ENCODE measurements at regions not wholly inside any gene's neighbourhood (a gene's known extent, or its start where the extent isn't known, plus 50 kb on each side); places are given as distances from the start of the nearest gene placed in this dataset.
"Not testable (repeated sequence)": the region's sequence is repeated elsewhere in the genome, so short reads cannot be mapped to it uniquely, and the experiment has no call there.

DNA sequence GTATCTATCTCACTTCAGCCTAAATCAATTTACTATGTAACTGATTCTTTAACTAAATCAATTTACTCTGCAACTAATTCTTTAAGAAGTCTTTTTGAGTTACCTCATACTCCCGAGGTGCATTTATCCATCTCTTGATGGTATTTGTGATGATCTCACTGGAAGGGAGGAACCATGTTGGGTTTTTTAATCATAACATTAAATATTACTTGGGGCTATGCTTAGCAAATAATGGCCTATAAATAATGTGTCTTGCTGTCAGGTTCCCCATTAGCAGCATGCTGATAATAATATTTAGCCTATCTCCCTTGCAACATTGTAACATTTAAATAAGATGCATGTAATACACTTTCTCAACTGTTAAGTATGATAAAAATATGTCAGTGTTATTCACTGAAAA is 411.3 kb downstream of the SLITRK1 start:
- DNase-seq (ENCODE audit: low read depth), result no peak

DNA sequence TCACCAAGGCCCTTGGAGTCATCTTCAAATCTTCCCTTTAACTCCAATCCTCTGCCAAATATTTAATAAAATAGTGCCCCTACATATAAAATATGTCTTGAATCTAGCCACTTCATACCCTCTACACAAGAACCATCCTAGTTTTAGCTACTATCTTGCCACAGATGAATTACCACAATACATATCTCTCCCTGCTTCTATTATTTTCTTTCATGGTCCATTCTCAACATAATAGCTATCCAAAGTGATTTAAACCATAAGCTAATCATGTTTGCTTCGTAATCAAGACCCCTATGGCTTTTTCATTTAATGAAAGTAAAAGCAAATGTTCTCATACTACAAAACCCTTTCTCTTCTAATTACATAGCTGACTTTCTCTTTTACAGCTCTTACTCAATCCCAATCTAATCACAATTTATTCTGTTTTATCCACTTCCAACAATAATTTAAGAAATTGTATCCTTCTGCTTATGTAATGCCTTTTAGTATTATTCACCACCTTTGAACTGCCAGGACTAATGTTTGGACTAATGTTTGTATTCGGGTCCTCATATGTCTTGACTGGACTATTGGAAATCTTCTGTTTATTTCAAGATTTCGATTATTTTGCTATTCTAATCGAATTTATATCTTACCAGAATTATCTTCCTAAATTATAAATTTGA is 412.0 kb downstream of the SLITRK1 start:
- DNase-seq (ENCODE audit: low read depth), result no peak

DNA sequence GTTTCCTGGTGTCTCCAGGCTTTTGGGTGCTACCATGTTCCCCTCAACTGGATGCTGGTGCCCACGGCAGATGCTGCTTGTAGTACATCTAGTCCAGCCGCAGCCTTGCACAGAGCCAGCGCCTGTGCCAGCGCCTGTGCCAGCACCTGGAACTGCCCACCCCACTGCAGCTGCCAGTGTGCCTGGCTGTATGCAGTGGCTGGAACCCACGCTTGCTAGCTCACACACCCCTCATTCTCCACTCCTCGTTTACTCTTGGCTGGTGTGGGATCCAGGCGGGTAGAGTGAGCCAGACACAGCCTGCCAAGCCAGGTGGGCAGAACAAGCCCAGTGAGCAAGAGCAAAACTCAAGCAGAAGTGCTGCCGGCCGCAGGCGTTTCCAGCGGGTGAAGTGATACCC is 428.6 kb downstream of the SLITRK1 start:
- no peak for DNase-seq (ENCODE audit: low read depth)

DNA sequence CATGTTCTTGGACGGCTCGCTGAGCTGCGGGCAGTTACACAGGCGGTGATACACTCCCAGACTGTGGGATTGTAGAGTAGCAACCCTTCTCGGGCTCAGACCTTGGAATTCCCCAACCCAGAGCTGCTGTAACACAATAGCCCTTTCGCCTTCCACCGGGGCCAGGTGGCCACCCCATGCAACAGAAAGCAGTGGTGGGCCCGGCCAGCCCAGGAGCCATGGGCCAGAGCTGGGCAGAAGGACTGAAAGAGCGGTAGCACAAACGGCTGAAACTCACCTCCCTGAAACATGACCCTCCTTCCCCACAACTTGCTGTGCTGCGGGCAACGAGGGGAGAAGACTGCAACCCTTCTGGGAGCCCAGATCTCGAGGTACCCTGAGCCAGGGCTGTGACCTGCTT is 429.0 kb downstream of the SLITRK1 start:
- no peak for DNase-seq (ENCODE audit: low read depth)

DNA sequence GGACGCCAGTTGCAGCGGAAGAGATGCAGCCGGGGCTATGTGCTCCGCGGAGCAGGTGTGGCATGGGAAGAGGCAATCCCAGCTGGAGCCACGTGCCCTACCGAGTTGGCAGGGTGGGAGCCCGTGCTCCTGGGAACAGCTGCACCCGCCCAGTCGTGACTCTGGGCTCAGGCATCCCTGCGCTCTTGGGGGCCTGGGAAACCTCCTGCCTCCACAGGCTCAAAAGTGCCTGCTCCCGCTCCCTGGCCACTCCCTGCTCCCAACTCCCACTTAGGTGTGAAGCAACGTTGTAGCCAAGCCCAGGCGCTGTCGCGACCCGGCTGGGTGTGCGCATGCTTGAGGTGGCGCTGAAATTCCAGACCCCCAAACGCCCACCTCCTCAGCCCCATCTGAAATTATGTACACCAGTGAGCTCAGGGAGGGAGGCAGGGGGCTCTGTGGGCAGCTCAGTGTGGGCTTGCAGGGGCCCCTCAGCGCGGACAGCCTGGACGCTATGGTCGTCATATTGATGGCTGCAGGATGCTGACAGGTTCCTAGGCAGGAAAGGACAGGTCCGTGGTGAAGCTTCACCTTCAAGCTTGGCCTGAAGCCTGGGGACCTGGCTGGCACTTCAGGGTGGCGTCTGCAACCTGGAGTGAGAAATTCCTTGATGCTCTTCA is 429.9 kb downstream of the SLITRK1 start:
- no peak for DNase-seq (ENCODE audit: low read depth)

DNA sequence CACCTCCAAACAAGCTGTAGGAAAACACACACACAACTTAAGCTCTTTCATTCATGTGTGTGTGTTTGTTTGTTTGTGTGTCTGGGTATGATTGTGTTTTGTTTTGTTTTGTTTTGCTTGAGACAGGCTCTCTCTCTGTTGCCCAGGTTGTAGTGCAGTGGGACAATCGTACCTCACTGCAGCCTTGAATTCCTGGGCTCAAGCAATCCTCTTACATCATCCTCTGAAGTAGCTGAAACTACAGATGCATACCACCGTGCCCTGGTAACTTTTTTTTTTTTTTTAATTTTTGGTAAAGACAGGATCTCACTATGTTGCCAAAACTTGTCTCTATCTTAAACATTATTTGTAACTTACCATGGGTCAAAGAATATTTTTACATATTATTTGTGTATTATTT is 431.7 kb downstream of the SLITRK1 start:
- DNase-seq (ENCODE audit: low read depth), result no peak

DNA sequence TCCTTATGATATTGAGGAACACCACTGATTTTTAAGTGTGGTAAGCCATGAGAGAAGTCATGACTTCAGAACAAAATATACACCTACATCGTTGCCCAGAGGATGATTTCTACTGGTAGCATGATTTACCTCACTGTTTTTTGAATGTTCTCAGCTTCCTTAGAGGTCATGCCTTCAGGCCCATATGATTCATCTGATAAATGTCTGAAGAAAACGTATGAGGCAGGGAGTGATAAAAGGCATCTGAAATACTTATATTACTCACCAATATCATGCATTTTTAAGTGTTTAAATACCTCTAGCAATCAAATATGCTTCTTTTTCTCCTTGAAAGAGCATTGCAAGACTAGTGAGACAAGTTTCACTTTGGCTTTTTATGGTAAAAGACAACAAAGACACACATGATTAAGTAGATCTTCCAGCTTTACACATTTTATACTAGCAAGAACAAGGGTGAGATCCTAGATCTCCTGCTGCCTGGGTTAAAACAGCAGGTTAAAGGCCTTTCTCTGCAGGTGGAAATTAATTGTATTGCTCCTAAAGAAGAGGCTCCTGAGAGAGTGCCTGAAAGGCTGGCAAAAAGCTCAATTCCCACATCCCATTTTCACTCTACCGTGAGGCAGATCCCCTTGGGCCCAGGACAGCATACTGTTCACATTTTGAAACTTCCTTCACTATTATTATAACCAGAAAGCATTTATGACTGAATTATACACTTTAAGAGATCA is 432.4 kb downstream of the SLITRK1 start:
- DNase-seq (ENCODE audit: low read depth), result no peak

DNA sequence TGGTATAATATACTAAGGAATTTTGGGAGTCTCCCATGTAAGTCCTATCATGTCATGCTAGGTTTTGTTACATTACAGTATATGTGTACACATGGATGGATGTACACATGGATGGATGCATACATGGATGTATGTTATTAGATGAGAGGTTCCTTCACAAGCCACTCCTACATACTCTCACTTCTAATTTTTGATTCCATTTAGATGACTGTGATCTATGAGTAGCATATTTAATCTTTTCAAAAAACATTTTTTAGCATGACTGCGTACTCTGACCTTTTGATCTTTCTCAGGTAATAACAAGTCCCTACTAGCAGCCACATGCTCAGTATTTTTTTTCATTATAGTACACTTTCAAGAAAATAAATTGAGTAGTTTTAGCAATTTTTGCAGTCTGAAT is 441.8 kb downstream of the SLITRK1 start:
- DNase-seq (ENCODE audit: low read depth), result no peak

DNA sequence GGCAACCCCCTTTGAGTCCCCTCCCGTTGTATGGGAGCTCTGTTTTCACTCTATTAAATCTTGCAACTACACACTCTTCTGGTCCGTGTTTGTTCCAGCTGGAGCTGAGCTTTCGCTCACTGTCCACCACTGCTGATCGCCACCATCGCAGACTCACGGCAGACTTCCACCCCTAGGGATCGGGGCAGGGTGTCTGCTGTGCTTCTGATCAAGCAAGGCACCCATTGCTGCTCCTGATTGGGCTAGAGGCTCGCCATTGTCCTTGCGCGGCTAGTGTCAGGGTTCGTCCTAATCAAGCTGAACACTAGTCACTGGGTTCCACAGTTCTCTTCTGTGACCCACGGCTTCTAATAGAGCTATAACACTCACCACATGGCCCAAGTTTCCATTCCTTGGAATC is 442.8 kb downstream of the SLITRK1 start:
- DNase-seq (ENCODE audit: low read depth), result not testable (repeated sequence)

DNA sequence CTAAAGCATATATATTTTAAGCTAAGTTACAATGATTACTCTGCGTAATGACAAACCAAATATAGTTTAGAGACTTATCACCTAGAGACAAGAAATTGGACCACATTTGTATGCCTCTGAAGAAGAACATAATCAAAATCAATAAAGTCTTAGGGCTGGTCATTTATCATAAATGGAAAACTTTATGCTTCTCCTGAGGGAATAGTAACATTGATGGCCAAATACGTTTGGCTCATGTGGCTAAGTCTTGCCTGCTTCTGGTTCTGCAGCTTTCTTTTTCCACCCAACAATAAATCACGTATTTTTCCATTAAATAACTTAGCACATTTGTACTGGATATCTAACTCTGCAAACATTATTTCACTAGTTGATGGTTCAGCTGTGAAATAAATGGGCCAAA is 458.4 kb downstream of the SLITRK1 start:
- no peak for DNase-seq (ENCODE audit: low read depth)

DNA sequence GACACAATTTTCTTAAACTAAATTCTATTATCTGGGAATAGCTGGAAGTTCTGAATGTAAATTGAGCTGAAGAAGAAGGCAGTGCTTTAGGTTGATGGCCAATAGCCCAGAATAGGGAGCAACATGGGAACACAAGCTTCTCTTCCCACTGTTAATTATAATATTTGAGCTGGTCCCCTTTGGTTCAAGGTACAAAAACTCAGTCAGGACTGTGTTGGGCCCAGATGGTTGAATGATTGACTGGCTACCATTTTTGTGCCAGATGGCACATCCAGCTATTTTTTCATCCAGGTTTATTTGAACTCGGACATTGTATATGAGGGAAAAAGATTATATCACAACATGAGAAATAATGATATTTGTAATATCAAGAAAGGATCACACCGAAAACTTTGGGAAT is 458.9 kb downstream of the SLITRK1 start:
- DNase-seq (ENCODE audit: low read depth), result no peak

DNA sequence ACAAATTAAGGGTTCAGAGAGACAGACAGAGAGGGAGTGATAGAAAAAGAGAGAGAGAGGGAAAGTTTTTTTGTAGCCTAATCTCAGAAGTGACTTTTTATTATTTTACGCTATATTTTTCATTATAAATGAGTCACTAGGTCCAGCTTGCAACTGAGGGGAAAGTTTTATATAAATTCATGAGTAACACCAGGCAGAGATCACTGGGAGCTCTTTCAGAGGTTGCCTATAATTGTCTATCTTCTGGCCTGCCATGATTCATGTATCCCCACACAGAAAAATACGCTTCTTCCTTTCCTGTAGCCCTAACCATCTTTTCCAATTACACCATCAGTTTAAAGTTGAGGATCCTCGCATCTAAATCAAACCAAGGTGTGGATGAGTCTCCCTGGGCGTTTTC is 467.9 kb downstream of the SLITRK1 start:
- DNase-seq (ENCODE audit: low read depth), result no peak

DNA sequence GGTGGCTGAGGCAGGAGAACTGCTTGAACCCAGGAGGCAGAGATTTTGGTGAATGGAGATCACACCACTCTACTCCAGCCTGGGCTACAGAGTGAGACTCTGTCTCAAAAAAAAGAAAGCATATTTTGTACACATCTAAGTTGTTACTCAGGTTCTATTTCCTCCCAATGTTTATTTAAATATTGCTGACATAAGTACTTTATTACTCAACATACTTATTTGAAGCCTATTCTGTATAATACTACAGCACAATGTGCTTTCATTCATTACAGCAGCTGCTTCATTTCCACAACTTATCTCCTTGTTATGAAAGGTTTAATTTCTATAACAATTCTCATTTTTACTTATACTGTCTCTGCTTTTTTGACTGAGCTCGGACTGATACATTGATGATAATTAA is 495.7 kb downstream of the SLITRK1 start:
- DNase-seq (ENCODE audit: low read depth), result no peak

DNA sequence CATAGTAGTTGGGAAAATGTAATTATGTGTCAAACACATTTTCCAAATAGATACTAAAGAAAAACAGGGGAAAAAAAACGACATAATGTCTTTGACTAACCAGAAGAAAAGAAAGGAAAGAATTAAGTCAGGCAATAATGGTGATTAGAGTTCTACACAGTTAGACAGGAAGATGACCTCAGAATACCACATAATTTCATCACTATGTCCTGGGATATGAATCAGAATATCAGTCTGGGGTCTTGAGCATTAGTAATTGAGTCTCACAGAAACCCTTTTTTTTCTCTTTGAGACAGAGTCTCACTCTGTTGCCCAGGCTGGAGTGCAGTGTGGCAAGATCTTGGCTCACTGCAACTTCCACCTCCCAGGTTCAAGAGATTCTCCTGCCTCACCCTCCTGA is 503.4 kb downstream of the SLITRK1 start:
- DNase-seq (ENCODE audit: low read depth), result no peak

DNA sequence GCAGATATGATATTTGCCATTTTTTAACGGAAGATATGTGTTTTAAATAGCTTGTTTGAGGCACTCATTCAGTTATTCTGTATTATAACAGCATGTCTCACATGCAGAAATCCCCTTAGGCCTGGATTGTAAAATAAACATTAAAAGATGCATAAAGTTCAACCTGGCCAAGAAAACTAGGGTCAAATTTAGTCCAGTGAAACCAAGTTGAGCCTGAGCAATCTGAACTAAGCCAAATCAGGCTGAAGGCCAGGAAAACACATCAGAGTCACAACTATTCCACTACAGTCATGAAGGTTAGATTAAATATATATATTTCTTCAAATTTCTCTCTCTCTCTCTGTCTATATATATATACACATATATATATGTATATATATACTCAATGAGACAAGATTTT is 504.8 kb downstream of the SLITRK1 start:
- no peak for DNase-seq (ENCODE audit: low read depth)

DNA sequence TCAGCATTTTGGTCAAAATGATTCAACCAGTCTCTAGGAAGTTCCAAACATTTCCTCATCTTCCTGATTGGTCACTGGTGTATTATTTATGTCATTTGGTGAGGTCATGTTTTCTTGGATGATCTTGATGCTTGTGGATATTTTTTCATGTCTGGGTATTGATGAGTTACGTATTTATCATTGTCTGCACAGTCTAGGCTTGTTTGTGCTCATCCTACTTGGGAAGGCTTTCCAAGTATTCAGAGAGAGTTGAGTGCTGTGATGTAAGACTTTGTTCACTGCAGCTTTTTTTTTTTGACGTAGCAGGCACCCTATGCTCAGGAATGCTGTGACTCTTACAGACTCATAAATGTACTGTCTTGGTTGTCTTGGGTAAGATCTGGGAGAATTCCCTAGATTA is 509.5 kb downstream of the SLITRK1 start:
- DNase-seq (ENCODE audit: low read depth), result no peak

DNA sequence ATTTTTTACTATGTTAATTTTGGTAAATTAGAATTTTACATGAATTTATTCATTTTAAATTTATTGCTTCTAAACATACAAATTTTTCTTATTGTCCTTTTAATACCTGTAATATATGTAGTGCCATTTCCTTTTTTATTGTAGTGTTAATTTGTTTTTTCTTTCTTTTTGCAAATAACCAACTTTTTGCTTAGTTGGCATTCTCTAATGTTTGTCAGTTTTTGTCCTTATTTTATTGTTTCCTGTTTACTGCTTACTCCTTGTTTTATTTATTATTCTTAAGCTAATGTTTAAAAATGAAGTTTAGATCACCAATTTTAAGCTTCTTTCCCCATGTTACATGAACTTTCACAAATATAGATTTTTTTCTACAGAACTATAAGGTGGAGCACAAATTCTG is 516.6 kb downstream of the SLITRK1 start:
- DNase-seq (ENCODE audit: low read depth), result no peak

DNA sequence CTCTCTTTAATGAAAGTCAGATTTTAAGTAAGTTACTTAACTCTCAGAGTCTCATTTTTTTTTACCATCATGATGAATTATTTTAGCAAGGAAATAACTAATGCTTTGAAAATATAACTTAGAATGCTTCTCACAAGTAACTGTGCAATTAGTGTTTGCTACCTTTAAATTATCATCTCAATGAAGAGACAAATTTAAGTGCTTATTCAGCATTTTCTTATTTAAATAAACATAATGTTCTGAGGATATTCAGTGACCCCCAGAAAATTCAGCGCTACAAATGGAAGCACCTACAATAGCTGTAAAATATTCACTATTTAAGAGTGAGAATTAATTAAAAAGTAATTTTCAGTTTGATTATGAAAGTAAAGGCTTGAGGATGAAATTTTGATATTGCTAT is 527.2 kb downstream of the SLITRK1 start:
- DNase-seq (ENCODE audit: low read depth), result no peak

DNA sequence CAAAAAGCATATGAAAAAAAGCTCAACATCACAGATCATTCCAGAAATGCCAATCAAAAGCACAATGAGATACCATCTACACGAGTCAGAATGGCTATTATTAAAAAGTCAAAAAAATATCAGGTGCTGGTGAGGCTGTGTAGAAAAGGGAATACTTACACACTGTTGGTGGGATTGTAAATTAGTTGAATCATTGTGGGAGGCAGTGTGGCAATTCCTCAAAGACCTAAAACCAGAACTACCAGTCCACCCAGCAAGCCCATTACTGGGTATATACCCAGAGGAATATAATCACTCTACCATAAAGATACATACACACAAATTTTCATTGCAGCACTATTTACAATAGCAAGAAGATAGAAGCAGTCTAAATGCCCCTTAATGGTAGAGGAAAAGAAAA is 529.9 kb downstream of the SLITRK1 start:
- DNase-seq (ENCODE audit: low read depth), result no peak

DNA sequence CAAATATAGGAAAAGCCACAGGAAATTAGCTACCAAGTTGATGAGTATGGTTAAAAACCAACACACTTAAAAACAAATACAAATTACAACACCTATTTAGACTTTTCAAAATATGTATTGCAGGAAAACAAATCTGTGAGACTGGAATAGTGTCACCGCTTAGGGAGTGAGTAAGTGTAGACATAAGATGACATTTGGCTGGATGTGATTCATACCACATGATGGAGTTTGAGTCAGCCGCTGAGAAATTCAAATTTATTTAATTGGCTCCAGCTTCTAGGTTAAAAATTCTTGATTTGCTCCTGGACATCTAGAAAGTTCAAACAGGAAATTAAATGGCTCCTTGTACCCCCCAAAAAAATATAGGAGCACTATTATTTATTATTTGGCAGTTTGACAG is 531.7 kb downstream of the SLITRK1 start:
- no peak for DNase-seq (ENCODE audit: low read depth)

DNA sequence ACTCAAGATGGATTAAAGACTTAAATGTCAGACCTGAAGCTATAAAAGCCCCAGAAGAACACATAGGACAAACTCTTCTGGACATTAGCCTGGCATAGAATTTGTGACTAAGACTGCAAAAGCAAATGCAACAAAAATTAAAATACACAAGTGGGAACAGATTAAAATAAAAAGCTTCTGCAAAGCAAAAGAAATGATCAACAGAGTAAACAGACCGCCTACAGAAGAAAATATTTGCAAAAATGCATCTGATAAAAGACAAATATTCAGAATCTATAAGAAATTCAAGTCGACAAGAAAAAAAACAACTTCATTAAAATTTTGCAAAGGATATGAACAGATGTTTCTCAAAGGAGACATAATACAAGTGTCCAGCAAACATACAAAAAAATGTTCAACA is 537.8 kb downstream of the SLITRK1 start:
- DNase-seq (ENCODE audit: low read depth), result no peak

DNA sequence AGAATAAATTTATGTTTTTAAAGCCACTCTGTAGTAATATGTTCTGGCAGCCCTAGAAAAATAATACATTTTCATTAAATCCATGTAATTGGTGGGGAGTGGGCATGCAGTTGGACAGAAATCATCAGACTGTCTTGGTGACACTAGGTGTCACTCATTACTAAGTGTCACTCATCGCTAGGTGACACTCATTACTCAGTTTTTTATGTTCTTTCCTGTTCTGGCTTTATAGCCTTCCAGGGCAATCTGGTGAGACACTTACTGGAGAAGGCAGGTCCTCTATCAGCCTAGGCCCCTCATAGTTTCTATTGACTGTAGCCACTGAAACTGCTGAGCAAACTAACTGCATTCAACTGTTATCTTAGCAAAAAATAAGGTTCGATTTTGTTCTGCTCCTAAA is 542.1 kb downstream of the SLITRK1 start:
- no peak for DNase-seq (ENCODE audit: low read depth)

DNA sequence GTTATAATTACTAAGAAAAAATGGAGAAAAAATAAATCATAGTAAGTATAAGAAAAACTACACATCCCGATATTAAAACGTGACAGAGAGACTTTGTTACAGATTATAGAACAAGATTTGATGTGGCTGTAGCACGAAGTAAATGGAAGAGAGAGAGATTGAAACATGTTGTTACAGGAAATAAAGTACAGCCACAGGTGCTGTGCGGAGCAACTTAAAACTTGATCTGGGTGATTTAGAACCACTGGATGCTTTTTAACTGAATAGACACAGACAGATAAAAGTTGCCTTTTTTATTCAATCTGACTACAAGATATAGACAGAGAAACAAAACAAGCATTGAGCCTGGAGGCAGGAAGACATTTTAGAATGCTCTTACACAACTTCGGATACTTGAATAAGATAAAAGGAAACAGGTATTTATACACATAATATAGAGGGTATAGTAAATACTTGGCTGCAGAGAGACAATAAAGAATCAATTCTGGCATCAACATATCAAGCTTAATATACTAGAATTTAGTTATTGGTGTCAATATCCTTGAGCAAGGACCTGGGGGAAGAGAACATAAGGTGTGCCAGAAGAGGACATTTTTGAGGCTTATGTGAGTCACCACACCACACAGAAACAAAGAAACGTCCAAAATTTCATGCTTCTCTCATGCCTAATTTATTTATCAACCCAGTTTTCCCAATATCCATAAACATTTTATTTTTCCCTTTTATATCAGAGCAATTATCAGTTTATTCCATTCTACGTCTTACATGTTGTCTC is 548.5 kb downstream of the SLITRK1 start:
- no peak for DNase-seq (ENCODE audit: low read depth)
